ENCODE measurements at regions not wholly inside any gene's neighbourhood (a gene's known extent, or its start where the extent isn't known, plus 50 kb on each side); places are given as distances from the start of the nearest gene placed in this dataset.

GRCh38 chr15:53312707-53313106 is 446.8 kb downstream of the WDR72 start:
- no peak overlapping the region for H3K27ac ChIP-seq
- no peaks in the 10 kb centered on the region for H4K20me1 ChIP-seq
- no peak overlapping the region for H3K9ac ChIP-seq
- H3K27me3 ChIP-seq, result no peaks in the 10 kb centered on the region
- H3K9me3 ChIP-seq, result no peaks in the 10 kb centered on the region
- no peak overlapping the region for H3K4me3 ChIP-seq
- H3K36me3 ChIP-seq, result no peaks in the 10 kb centered on the region
- no peaks in the 10 kb centered on the region for H3K4me1 ChIP-seq
- TF ChIP-seq Cebpa-rat (IDR thresholded peaks at IDR 0.05), result no peak
- H3K4me2 ChIP-seq, result no peak overlapping the region

GRCh38 chr15:53310709-53311108 is 448.8 kb downstream of the WDR72 start:
- Histone ChIP-seq H3K27ac (no peak overlapping the region), H3K27me3 (no peaks in the 10 kb centered on the region), H3K9me3 (no peaks in the 10 kb centered on the region), H3K4me2 (no peak overlapping the region), H3K4me3 (no peak overlapping the region), H4K20me1 (no peaks in the 10 kb centered on the region), H3K36me3 (no peaks in the 10 kb centered on the region), H3K9ac (no peak overlapping the region), H3K4me1 (no peaks in the 10 kb centered on the region)
- no peak for TF ChIP-seq Cebpa-rat (IDR thresholded peaks at IDR 0.05)

- Histone ChIP-seq H3K27me3 (no peaks in the 10 kb centered on the region), H3K4me1 (no peaks in the 10 kb centered on the region), H3K4me2 (no peak overlapping the region), H3K27ac (no peak overlapping the region), H3K9me3 (no peaks in the 10 kb centered on the region), H3K9ac (no peak overlapping the region), H3K4me3 (no peak overlapping the region), H4K20me1 (no peaks in the 10 kb centered on the region), H3K36me3 (no peaks in the 10 kb centered on the region)
- no peak for TF ChIP-seq Cebpa-rat (IDR thresholded peaks at IDR 0.05)
Observed at GRCh38 chr15:53307952-53308624, 451.4 kb downstream of the WDR72 start.

DNA sequence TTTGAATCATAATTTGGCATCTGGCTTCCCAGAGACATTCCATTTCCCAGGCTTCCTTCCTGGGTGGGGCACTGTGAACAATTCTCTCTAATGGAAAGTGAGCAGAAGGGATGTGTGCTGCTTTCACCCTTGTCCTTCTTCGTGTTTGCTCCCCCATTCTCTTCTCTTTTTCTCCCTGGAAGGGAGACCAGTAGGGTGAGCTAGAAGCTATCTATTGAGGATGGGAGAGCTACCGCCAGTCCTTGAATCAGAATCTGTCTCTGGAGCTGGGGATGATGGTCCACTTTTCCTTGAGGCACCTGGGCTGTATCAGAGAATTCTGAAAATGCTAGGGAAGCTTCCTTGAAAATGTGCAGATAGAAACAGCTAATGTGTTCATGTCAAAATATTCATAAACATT is 453.9 kb downstream of the WDR72 start:
- no peaks in the 10 kb centered on the region for H3K27me3 ChIP-seq
- H3K36me3 ChIP-seq, result no peaks in the 10 kb centered on the region
- H3K4me1 ChIP-seq, result no peaks in the 10 kb centered on the region
- H3K27ac ChIP-seq, result no peak overlapping the region
- no peaks in the 10 kb centered on the region for H4K20me1 ChIP-seq
- H3K9ac ChIP-seq, result no peak overlapping the region
- no peaks in the 10 kb centered on the region for H3K9me3 ChIP-seq
- H3K4me2 ChIP-seq, result no peak overlapping the region
- no peak overlapping the region for H3K4me3 ChIP-seq
- TF ChIP-seq Cebpa-rat (IDR thresholded peaks at IDR 0.05), result no peak

DNA sequence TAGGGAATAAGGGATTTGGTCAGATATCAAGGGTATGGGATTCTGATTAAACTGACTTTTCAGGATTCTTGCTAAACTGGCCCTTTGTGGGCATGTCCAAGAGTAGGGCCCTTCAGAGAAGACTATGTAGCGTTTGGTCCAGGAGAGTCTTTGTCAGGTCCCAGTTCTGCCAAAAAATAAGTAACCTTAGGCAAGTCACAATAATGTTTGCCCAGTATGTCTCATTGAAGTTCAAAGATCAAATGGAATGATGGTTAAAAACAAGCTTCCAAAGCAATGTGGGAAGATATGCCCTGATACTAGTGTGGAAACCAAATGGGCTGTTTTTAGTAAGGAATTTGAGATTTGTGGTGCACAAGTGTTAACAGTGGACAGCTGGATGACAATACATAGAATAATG is 454.4 kb downstream of the WDR72 start:
- Histone ChIP-seq H3K4me3 (no peak overlapping the region), H3K9me3 (no peaks in the 10 kb centered on the region), H3K4me2 (no peak overlapping the region), H3K4me1 (no peaks in the 10 kb centered on the region), H4K20me1 (no peaks in the 10 kb centered on the region), H3K27ac (no peak overlapping the region), H3K36me3 (no peaks in the 10 kb centered on the region), H3K9ac (no peak overlapping the region), H3K27me3 (no peaks in the 10 kb centered on the region)
- no peak for TF ChIP-seq Cebpa-rat (IDR thresholded peaks at IDR 0.05)

- Histone ChIP-seq H3K9ac (no peak overlapping the region), H3K27ac (no peak overlapping the region), H3K4me3 (no peak overlapping the region), H3K27me3 (no peaks in the 10 kb centered on the region), H4K20me1 (no peaks in the 10 kb centered on the region), H3K9me3 (no peaks in the 10 kb centered on the region), H3K4me1 (no peaks in the 10 kb centered on the region), H3K36me3 (no peaks in the 10 kb centered on the region), H3K4me2 (no peak overlapping the region)
- TF ChIP-seq Cebpa-rat (IDR thresholded peaks at IDR 0.05), result no peak
Observed at GRCh38 chr15:53297828-53298227, 461.6 kb downstream of the WDR72 start.

DNA sequence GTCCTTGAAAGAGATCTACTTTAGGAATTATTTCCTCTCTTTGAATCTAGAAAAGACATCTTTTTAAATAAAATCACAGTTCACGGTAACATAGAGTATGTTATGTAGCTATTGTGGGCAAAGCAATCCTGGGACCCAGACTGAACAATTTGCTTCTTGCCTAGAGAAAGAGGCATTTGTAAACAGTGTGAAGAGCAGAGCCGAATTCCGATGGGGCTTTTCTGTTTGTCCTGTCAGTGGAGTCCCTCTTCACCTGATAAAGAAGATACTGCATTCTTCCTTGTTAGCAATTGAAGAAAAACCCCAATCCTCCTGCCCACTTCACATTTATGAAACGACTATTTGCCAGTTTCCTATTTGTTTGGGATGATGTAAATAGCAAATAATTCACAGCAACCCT is 462.9 kb downstream of the WDR72 start:
- H3K4me3 ChIP-seq, result no peak overlapping the region
- no peak overlapping the region for H3K9ac ChIP-seq
- no peak overlapping the region for H3K4me2 ChIP-seq
- H3K9me3 ChIP-seq, result no peaks in the 10 kb centered on the region
- no peak overlapping the region for H3K27ac ChIP-seq
- no peak for TF ChIP-seq Cebpa-rat (IDR thresholded peaks at IDR 0.05)
- H4K20me1 ChIP-seq, result no peaks in the 10 kb centered on the region
- no peaks in the 10 kb centered on the region for H3K4me1 ChIP-seq
- H3K36me3 ChIP-seq, result no peaks in the 10 kb centered on the region
- no peaks in the 10 kb centered on the region for H3K27me3 ChIP-seq

DNA sequence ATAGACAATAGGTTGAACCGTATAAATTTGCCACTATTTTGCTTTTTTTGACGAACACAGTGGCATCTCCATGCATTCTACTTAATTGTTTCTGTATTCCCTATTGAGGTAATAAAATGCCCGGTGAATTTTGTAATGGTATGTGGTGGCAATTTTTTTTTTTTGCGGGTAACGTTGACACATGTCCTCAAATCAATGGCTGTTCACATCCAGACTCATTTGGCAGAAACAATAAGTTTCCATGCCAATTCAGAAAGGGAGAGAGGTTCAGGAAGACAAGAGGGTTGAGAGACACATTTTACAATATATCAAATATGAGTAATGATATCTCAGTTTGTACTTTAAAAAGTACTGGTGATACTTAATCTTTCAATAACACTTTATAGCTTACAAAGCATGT is 463.9 kb downstream of the WDR72 start:
- Histone ChIP-seq H3K4me2 (no peak overlapping the region), H3K36me3 (no peaks in the 10 kb centered on the region), H3K27me3 (no peaks in the 10 kb centered on the region), H3K9me3 (no peaks in the 10 kb centered on the region), H3K27ac (no peak overlapping the region), H3K4me1 (no peaks in the 10 kb centered on the region), H3K4me3 (no peak overlapping the region), H3K9ac (no peak overlapping the region), H4K20me1 (no peaks in the 10 kb centered on the region)
- no peak for TF ChIP-seq Cebpa-rat (IDR thresholded peaks at IDR 0.05)

DNA sequence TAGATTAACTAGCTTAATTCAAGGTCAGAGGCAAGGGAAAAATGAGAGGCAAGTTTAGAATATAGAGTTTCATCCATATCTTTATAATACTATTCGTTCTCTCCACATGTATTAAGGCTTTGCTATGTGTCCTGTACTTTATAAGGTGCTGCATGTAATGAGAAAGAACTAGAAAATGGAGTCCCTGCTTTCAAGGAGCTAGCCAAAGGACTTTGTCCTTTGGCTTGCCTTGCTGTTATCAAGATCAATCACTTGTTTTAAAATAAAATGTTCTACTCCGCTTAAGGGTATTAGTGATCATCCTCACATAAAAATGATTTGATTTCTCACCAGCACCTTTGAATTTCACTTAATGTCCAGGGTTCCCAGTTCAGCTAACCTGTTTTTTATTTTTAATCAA is 470.9 kb downstream of the WDR72 start:
- no peaks in the 10 kb centered on the region for H4K20me1 ChIP-seq
- no peak overlapping the region for H3K27ac ChIP-seq
- H3K4me1 ChIP-seq, result no peaks in the 10 kb centered on the region
- no peaks in the 10 kb centered on the region for H3K27me3 ChIP-seq
- H3K4me2 ChIP-seq, result no peak overlapping the region
- H3K36me3 ChIP-seq, result no peaks in the 10 kb centered on the region
- H3K9ac ChIP-seq, result no peak overlapping the region
- no peak overlapping the region for H3K4me3 ChIP-seq
- no peaks in the 10 kb centered on the region for H3K9me3 ChIP-seq
- no peak for TF ChIP-seq Cebpa-rat (IDR thresholded peaks at IDR 0.05)

GRCh38 chr15:53274630-53275029 is 484.5 kb upstream of the ONECUT1 start:
- no peaks in the 10 kb centered on the region for H3K9me3 ChIP-seq
- no peaks in the 10 kb centered on the region for H3K27me3 ChIP-seq
- no peak overlapping the region for H3K27ac ChIP-seq
- H3K4me2 ChIP-seq, result no peak overlapping the region
- H3K9ac ChIP-seq, result no peak overlapping the region
- no peaks in the 10 kb centered on the region for H4K20me1 ChIP-seq
- TF ChIP-seq Cebpa-rat (IDR thresholded peaks at IDR 0.05), result no peak
- H3K36me3 ChIP-seq, result no peaks in the 10 kb centered on the region
- H3K4me1 ChIP-seq, result no peaks in the 10 kb centered on the region
- no peak overlapping the region for H3K4me3 ChIP-seq

DNA sequence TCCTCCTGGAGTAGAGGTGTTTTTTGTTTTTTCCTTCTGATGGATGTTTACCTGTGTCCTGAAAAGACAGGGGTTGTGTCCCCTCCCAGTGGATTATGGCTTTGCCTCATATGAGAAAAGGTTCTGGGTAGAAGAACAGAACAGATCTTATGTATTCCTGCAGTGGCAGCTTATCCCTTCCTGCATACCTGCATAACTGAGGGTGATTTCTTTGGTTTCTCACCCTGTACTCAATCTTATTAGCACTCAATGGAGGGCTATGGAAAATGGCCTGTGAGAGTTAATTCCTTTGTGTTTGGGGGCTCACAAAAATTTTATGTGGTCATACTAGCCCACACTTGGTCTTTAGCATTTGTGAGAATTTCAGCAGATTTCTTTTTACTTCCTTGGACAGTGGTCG is 482.0 kb upstream of the ONECUT1 start:
- Histone ChIP-seq H3K9me3 (no peaks in the 10 kb centered on the region), H3K4me1 (no peaks in the 10 kb centered on the region), H3K4me2 (no peak overlapping the region), H3K4me3 (no peak overlapping the region), H3K27me3 (no peaks in the 10 kb centered on the region), H3K27ac (no peak overlapping the region), H4K20me1 (no peaks in the 10 kb centered on the region), H3K36me3 (no peaks in the 10 kb centered on the region), H3K9ac (no peak overlapping the region)
- no peak for TF ChIP-seq Cebpa-rat (IDR thresholded peaks at IDR 0.05)
